Common myeloid progenitor, CD34-positive (primary cell): ENCODE measurements at regions not wholly inside any gene's neighbourhood (a gene's known extent, or its start where the extent isn't known, plus 50 kb on each side); places are given as distances from the start of the nearest gene placed in this dataset.

Experiments used
- CTCF ChIA-PET: fragments of 350-600 bp; sonication (Branson Sonifier 250); formaldehyde crosslinking; loops from one replicate; lab custom pipeline; 2021; ENCODE audit warnings: antibody characterized with exemption; lab: Charles Lee
- POLR2A ChIA-PET: fragments of 350-600 bp; sonication (Branson Sonifier 250); formaldehyde crosslinking; loops from one replicate; lab custom pipeline; 2021; ENCODE audit warnings: antibody characterized with exemption; lab: Charles Lee
- DNase-seq, 3 donors: peaks; one replicate each; pipeline versions ENCODE4 v3.0.0 to v3.0.0-alpha.2; 2013
- H3K27ac ChIP-seq, 2 experiments: 1 replicate in 1 of 2; 2 replicates in 1 of 2; pipeline ENCODE4 v1.7.0; 2013; ENCODE audit warnings: inconsistent platforms in 2 of 2, low read length in 2 of 2, mild to moderate bottlenecking in 2 of 2, low read depth in 1 of 2, moderate library complexity in 1 of 2; ENCODE audit not compliant: severe bottlenecking in 2 of 2, insufficient read depth in 1 of 2, poor library complexity in 1 of 2
- H3K27me3 ChIP-seq, 5 experiments: replicated peaks in 2 of 5; 1 replicate in 3 of 5; 2 replicates in 2 of 5; pipeline versions ENCODE4 v1.6.1 to v1.7.0; 2013; ENCODE audit warnings: low read length in 4 of 5, mild to moderate bottlenecking in 2 of 5, moderate library complexity in 2 of 5, inconsistent platforms in 1 of 5; ENCODE audit not compliant: insufficient read depth in 5 of 5, control insufficient read depth in 4 of 5
- H3K36me3 ChIP-seq, 4 experiments: 1 replicate in 2 of 4; 2 replicates in 2 of 4; pipeline versions ENCODE4 v1.6.1 to v1.7.0; 2013; ENCODE audit warnings: low read length in 3 of 4, control low read depth in 1 of 4, mild to moderate bottlenecking in 1 of 4; ENCODE audit not compliant: control insufficient read depth in 4 of 4, insufficient read depth in 4 of 4
- H3K4me1 ChIP-seq, 4 experiments: 1 replicate in 3 of 4; 2 replicates in 1 of 4; pipeline versions ENCODE4 v1.6.1 to v1.7.1; 2013; ENCODE audit warnings: low read length in 3 of 4, mild to moderate bottlenecking in 3 of 4, control low read depth in 1 of 4, inconsistent platforms in 1 of 4, moderate library complexity in 1 of 4; ENCODE audit not compliant: control insufficient read depth in 4 of 4, insufficient read depth in 4 of 4; ENCODE audit errors: control extremely low read depth in 1 of 4
- H3K4me3 ChIP-seq, 7 experiments: 1 replicate in 4 of 7; 2 replicates in 3 of 7; pipeline versions ENCODE4 v1.5.1 to v1.7.0; 2013; ENCODE audit warnings: mild to moderate bottlenecking in 7 of 7, low read length in 6 of 7, moderate library complexity in 6 of 7, inconsistent platforms in 2 of 7, low read depth in 2 of 7, control low read depth in 1 of 7; ENCODE audit not compliant: insufficient read depth in 4 of 7, control insufficient read depth in 1 of 7; ENCODE audit errors: extremely low read depth in 1 of 7
- H3K9me3 ChIP-seq, 5 experiments: 1 replicate in 4 of 5; 2 replicates in 1 of 5; pipeline versions ENCODE4 v1.6.1 to v1.7.1; 2013; ENCODE audit warnings: low read length in 4 of 5, mild to moderate bottlenecking in 2 of 5, inconsistent platforms in 1 of 5, low read depth in 1 of 5, moderate library complexity in 1 of 5; ENCODE audit not compliant: control insufficient read depth in 4 of 5, insufficient read depth in 2 of 5; ENCODE audit errors: control extremely low read depth in 1 of 5
- WGBS: methylation state at CpG from one replicate; pipeline ENCODE4 v1.1.5; 2013; ENCODE audit not compliant: insufficient coverage; 5-methylcytosine and 5-hydroxymethylcytosine counted together

DNA sequence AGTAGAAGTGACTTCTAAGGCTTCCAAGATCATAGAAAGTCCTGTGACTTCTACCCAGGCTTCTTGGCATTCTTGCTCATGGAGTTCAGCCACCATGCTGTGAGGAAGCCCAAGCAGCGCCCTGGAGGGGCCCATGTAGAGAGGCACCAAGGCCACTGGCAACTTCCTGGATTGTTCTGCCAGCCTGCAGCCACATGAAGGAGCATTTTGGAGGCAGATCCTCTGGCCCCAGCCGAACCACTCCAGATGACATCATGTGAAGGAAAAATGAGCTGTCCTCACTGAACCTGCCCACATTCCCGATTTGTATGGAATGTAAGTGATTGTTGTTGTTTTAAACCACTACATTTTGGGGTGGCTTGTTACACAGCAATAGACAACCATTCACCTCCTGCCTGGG is 51.5 kb upstream of the MNX1 start:
- CTCF ChIA-PET = no interaction called here
- POLR2A ChIA-PET = no interaction called here
- H3K27me3 ChIP-seq = peaks cover 0 to 22% (median 4%) of the 10 kb centered on the region in 5 experiments
- peaks cover 0 to 27% (median 6%) of the 10 kb centered on the region in 5 experiments for H3K9me3 ChIP-seq
- no peak overlapping the region for H3K4me3 ChIP-seq
- DNase-seq = no peak
- H3K27ac ChIP-seq = no peak overlapping the region
- WGBS = 96% methylated on average over 2 of the region's 3 CpGs
- H3K36me3 ChIP-seq = no peaks in the 10 kb centered on the region
- H3K4me1 ChIP-seq = no peaks in the 10 kb centered on the region

DNA sequence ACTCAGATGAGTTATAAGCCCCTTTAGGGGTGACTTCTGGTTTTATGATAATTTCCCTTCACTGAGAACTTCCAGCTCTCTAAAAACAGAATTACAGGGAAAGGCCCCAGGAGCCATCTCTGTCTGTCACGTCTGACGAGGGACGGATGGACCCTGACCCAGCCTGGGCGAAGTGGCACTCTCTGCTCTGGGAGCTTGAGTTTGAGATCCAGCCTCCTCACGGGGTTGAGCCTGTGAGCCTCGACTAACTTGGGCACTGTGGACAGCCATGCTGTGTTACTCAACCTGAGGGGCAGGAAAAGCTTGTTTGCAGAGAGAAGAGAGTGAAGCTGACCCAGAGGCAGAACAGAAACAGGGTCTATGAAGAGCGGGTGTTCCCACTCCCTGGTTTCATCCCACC is 54.6 kb upstream of the MNX1 start:
- 96% methylated on average over 6 of the region's 7 CpGs for WGBS
- no peaks in the 10 kb centered on the region for H3K36me3 ChIP-seq
- no peak overlapping the region for H3K27ac ChIP-seq
- peaks cover 0 to 31% (median 6%) of the 10 kb centered on the region in 5 experiments for H3K9me3 ChIP-seq
- peaks cover 0 to 4% (median 0%) of the 10 kb centered on the region in 5 experiments for H3K27me3 ChIP-seq
- CTCF ChIA-PET = no interaction called here
- no peak for DNase-seq
- POLR2A ChIA-PET = no interaction called here
- no peaks in the 10 kb centered on the region for H3K4me1 ChIP-seq
- no peak overlapping the region for H3K4me3 ChIP-seq

DNA sequence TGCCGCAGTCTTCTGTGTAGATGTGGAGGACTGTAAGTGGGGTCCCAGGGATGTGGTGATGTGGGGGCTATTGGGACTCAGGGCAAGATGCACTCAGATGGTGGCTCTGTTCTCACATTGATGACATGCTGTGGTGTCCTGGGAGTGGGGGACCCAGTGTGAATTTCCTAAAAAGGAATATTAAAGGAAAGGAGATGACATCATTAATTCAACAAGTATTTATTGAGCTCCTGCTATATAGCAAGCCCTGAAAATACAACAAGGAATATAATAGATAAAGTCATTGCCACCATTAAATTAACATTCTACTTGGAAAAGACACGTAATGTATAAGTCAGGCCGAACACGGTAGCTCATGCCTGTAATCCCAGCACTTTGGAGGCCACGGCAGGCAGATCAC is 61.9 kb upstream of the MNX1 start:
- peaks cover 0 to 38% (median 9%) of the 10 kb centered on the region in 5 experiments for H3K27me3 ChIP-seq
- DNase-seq = no peak
- POLR2A ChIA-PET = no interaction called here
- no peaks in the 10 kb centered on the region for H3K4me1 ChIP-seq
- no peak overlapping the region for H3K4me3 ChIP-seq
- CTCF ChIA-PET = no interaction called here
- WGBS = 95% methylated on average over 5 of the region's 5 CpGs
- H3K9me3 ChIP-seq = peaks cover 0 to 17% (median 4%) of the 10 kb centered on the region in 5 experiments
- H3K27ac ChIP-seq = no peak overlapping the region
- H3K36me3 ChIP-seq = no peaks in the 10 kb centered on the region

DNA sequence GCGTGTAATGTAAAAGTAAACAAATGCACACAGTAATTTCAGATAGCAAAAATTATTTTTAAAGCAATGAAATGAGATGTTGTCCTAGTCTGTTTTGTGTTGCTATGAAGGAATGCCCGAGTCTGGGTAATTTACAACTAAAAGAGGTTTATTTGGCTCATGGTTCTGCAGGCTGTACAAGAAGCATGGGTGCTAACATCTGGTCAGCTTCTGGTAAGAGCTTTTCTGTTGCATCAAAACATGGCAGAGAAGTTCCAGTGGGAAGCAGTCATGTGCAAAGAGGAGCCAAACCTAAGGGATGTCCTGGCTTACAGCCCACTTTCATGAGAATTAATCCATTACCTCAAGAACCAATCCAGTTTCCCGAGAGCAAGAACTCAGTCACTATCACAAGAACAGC is 62.9 kb upstream of the MNX1 start:
- 100% methylated on average over 1 of the region's 3 CpGs for WGBS
- POLR2A ChIA-PET = no interaction called here

DNA sequence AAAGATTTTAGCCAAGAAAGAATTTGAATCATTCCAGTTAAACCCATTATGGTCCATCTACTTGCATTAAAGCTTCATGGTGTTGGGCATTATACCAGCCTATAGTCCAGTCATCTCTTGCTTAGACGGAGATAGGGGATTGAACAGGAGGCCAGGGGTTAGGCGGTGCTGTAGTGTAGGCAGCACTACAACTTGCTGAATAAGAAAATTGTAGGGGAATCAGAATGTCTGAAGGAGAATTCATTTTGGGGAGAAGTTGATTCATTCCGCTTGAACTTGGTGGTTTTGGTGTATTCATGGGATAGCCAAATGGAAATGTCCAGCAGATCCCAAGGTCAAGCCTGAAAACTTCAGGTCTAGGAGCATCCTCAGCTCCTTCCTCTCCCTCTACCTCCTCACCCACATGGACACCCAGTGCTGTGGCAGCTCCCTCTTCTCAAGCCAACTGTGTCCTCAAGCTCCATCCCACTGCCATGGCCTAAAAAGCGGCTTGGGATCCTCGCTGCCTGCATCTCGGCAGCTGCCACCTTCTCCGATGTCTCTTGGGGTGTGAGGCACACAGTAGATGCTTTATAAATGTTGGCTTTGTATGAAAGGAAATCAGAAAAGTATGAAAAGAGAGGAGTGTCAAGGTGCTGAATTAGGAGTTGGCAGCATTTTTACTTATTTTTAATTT is 63.6 kb upstream of the MNX1 start:
- ChIA-PET POLR2A (no interaction called here), CTCF (no interaction called here)
- peaks cover 2 to 56% (median 18%) of the 10 kb centered on the region in 5 experiments for H3K27me3 ChIP-seq

More for the DNA sequence above, 62.9 kb upstream of the MNX1 start:
- H3K27ac ChIP-seq = no peak overlapping the region
- H3K4me3 ChIP-seq = no peak overlapping the region
- DNase-seq = no peak
- H3K27me3 ChIP-seq = peaks cover 0 to 48% (median 15%) of the 10 kb centered on the region in 5 experiments
- CTCF ChIA-PET = interaction anchor here (0.7 kb wide), 1 partner anchor 14 kb away, joined by 3 read pairs; no protein-coding TSS in a partner anchor
- H3K9me3 ChIP-seq = peaks cover 0 to 17% (median 4%) of the 10 kb centered on the region in 5 experiments
- H3K4me1 ChIP-seq = peaks cover 0 to 5% (median 0%) of the 10 kb centered on the region in 4 experiments
- no peaks in the 10 kb centered on the region for H3K36me3 ChIP-seq

DNA sequence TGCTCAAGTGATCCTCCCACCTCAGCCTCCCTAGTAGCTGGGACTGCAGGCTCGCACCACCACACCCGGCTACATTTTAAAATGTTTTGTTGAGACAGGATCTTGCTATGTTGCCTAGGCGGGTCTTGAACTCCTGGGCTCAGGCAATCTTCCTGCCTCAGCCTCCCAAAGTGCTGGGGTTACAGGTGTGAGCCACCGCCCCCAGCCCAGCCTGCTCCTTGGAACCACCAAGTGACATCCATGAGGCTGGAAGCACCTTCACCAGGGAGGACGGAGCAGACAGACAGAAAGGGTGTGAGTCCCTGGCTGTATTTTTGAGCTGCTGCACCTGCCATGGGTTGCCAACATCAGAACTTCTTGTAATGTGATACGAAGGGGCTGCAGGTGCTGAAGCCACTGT is 62.3 kb upstream of the UBE3C start:
- peaks cover 0 to 17% (median 4%) of the 10 kb centered on the region in 5 experiments for H3K9me3 ChIP-seq
- CTCF ChIA-PET = no interaction called here
- no peak for DNase-seq
- no peak overlapping the region for H3K4me3 ChIP-seq
- POLR2A ChIA-PET = no interaction called here
- H3K4me1 ChIP-seq = peaks cover 0 to 7% (median 0%) of the 10 kb centered on the region in 4 experiments
- H3K27me3 ChIP-seq = peaks cover 4 to 70% (median 21%) of the 10 kb centered on the region in 5 experiments
- H3K36me3 ChIP-seq = no peaks in the 10 kb centered on the region
- 96% methylated on average over 4 of the region's 6 CpGs for WGBS
- no peak overlapping the region for H3K27ac ChIP-seq

More for the DNA sequence above, 63.6 kb upstream of the MNX1 start:
- Histone ChIP-seq H3K27ac (no peak overlapping the region), H3K4me3 (no peak overlapping the region), H3K4me1 (peaks cover 0 to 7% (median 0%) of the 10 kb centered on the region in 4 experiments), H3K9me3 (peaks cover 0 to 17% (median 4%) of the 10 kb centered on the region in 5 experiments), H3K36me3 (no peaks in the 10 kb centered on the region)
- no peak for DNase-seq
- WGBS = 95% methylated on average over 3 of the region's 7 CpGs

DNA sequence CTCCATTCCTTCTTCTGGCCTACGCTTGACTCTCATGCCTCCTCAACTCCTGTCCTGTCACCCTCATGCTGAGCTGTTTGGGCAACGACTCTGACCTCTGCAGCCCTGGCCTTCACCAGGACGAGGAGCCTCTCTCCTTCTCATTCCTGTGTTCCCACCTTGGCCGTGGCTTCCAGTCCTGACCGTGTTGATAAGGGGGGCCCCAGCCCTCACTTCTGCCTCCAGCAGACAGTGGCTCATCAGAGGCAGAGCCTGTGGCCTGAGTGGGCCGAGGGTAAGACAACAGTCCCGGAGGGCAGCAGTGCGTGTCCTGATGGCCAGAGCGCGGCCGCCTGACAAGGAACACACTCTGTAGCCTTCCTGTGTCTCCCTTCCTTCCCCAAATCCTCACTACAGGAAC is 61.7 kb upstream of the UBE3C start:
- Histone ChIP-seq H3K4me3 (no peak overlapping the region), H3K4me1 (peaks cover 0 to 7% (median 0%) of the 10 kb centered on the region in 4 experiments), H3K27ac (no peak overlapping the region), H3K27me3 (peaks cover 4 to 71% (median 22%) of the 10 kb centered on the region in 5 experiments), H3K9me3 (peaks cover 0 to 22% (median 4%) of the 10 kb centered on the region in 5 experiments), H3K36me3 (no peaks in the 10 kb centered on the region)
- DNase-seq = no peak
- WGBS = 80% methylated on average over 6 of the region's 11 CpGs
- POLR2A ChIA-PET = no interaction called here
- CTCF ChIA-PET = no interaction called here
